Right forelimb (tissue), 1 donor: ENCODE measurements at regions not wholly inside any gene's neighbourhood (a gene's known extent, or its start where the extent isn't known, plus 50 kb on each side); places are given as distances from the start of the nearest gene placed in this dataset.
"Not testable (repeated sequence)": the region's sequence is repeated elsewhere in the genome, so short reads cannot be mapped to it uniquely, and the experiment has no call there.

Source experiments
- DNase-seq: peaks from one replicate; pipeline ENCODE4 v3.0.0-alpha.2; 2018

GRCh38 chr3:40649346-40649745, 124.6 kb downstream of the ZNF621 start:
- no peak for DNase-seq

GRCh38 chr3:40652072-40652471, 127.3 kb downstream of the ZNF621 start:
- no peak for DNase-seq

DNA sequence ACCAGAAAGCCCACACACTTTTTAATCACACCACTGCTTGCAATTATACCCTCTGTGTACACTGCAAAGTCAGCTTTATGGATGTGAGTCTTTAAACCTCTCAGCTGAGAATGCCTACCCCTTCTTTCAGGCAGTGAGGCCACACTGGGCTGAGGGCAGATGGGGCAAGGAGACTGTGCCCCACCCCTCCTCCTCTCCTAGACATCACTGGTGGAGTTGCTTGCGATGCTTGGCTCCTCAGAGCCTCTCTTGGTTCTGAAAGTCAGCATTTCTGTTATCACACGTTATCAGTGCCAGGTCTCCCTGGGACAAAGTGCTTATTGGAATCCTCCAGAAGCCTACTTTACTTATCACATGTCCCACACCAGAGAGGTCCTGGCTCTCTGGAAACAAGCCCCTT, 128.2 kb downstream of the ZNF621 start:
- DNase-seq, result no peak

GRCh38 chr3:40653878-40654277, 129.1 kb downstream of the ZNF621 start:
- no peak for DNase-seq

- no peak for DNase-seq
Measured at GRCh38 chr3:40655551-40655950, 130.8 kb downstream of the ZNF621 start.

DNA sequence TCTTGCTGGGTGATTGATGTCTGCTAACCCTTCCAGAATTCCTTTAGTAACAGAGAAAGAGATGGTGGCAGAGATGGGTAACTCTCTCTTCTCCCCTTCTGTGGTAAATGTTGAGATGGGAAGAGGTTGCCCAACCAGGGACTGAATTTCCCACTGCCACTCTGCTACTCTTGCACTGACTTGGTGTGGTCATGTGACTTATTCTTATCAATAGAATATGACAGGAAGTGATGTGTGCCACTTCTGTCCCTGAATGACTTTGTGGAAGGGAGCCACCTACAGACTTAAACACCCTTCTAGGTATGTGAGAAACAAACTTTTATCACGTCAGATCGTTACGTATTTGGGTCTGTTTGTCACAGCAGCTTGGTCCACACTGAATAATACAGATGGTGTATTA, 132.9 kb downstream of the ZNF621 start:
- DNase-seq, result no peak

GRCh38 chr3:40658305-40658704, 133.5 kb downstream of the ZNF621 start:
- DNase-seq, result no peak

DNA sequence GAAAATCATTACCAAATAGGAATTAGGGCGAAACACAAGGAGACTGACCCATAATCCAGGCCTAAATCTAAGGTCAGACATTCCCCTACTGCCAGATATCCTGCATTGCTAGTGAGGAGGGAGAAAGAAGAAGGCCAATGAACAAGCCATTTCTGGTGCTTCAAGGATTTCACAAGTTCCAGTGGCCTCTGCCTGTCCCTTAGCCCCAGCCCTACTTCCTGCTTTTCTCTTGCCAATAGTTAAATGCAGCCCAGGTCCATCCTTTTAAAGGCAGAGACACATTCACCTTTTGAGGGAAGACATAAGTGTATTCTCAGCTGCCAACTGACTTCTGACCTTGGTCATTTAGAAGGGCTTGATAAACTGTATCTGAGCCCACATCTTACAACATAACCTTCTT, 135.8 kb downstream of the ZNF621 start:
- DNase-seq, result no peak

GRCh38 chr3:40661284-40661683, 136.5 kb downstream of the ZNF621 start:
- no peak for DNase-seq

GRCh38 chr3:40663280-40663679, 138.5 kb downstream of the ZNF621 start:
- DNase-seq, result no peak

DNA sequence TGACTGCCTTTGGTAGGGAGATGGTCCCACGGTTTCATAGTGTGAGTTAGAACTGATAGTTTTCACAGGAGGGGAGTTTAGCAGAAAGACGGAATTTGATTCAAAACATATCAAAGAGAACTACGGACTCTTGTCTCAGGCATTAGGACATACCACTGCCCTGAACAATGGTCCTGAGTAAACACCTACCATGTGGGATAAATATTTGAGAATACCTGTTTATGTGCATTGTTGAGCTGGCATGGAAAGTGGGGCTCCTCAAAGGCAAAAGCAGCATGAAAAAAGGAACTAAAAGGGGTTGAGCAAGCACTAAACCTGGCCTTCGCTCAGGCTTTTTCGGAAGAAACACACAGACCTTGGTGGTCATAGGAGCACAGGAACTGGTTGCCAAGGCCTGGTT, 144.4 kb downstream of the ZNF621 start:
- no peak for DNase-seq

DNA sequence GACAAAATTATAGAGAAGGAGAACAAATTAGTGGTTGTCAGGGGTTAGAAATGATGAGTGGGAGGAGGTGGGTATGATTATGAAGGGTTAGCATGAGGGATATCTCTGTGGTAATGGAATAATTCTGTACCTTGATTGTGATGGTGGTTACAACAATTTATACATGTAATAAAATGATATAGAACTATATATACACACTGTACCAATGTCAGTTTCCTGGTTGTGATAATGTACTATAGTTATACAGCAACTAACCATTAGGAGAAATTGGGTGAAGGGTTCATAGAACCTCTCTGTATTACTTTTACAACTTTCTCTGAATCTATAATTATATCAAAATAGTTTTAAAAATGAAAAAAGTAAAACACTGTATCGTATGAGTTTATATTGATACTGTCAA, 148.1 kb downstream of the ZNF621 start:
- no peak for DNase-seq

- no peak for DNase-seq
Measured at GRCh38 chr3:40677321-40677720, 152.6 kb downstream of the ZNF621 start.

DNA sequence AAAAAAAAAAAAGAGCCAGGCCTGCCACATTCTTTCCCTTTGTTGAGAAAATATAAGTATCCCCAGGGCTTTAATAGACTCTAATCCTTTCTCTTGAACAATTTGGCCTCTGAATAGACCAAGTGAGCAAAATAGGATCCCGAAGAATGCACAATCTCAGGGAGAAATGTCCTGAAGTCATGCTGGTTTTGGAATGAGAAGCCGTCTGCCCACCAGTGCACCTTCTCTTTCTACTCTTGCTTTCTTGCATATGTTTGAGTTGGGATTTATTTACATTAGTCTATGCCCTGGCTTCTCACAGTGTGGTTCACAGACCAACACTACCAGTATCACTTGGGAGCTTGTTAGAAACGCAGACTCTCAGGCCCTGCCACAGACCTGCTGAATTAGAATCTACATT, 153.0 kb downstream of the ZNF621 start:
- DNase-seq, result no peak

GRCh38 chr3:40679290-40679689, 154.5 kb downstream of the ZNF621 start:
- DNase-seq, result no peak

- no peak for DNase-seq
Measured at GRCh38 chr3:40680685-40681657, 156.2 kb downstream of the ZNF621 start.

DNA sequence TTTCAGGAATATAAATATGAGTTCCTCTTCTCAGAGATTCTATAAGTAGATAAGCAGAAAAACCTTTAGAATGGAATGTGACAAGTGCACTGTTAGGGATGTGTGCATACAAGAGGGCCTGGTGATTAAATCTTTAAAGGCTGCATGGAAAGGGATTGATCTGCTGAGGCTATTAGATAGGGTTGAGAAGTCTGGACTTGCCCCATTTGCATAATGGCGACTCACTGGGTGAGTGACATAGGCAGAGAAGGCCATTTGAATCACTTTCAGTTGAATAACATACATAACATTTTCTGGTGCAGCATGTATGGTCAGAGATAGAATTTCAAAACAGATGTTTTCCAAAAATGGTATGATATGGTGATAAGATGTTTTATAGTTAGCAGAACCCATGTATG, 156.9 kb downstream of the ZNF621 start:
- no peak for DNase-seq

- DNase-seq, result no peak
Measured at GRCh38 chr3:40689837-40690236, 165.1 kb downstream of the ZNF621 start.

DNA sequence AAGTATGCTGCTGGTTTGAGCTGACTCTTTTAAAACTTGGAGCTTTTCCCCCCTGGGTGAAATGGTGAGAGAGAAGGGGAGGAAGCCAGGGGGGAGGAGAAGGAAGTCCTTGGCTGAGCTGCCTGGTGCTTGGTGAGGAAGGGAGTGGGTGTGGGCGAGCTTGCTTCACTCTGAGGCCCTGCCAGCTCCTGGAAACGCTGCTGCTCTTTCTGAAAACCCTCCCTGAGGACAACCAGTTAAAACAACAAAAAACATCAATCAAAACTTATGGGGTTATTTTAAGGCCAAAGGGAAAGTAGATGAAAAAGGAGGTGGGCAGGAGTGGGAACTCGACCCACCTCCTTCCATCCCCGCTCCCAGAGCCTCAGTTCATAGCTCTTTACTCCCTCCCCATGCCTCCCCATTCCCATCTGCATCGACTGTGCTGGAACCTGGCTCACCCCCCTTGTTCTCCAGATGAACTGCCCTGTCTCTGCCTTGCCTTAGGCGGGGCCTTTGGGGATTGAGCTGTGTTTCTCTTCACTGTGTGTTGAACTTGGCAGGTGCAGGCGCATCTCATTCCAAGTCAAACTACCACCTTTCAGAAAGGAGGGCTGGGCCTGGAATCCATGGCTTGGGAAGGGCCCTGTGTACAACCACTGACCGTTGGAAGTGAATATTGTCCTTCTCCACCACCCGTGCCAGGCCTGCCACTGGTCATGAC, 166.1 kb downstream of the ZNF621 start:
- DNase-seq, result peak; percentile 84

- DNase-seq, result no peak
Measured at GRCh38 chr3:40691452-40691861, 166.7 kb downstream of the ZNF621 start.

DNA sequence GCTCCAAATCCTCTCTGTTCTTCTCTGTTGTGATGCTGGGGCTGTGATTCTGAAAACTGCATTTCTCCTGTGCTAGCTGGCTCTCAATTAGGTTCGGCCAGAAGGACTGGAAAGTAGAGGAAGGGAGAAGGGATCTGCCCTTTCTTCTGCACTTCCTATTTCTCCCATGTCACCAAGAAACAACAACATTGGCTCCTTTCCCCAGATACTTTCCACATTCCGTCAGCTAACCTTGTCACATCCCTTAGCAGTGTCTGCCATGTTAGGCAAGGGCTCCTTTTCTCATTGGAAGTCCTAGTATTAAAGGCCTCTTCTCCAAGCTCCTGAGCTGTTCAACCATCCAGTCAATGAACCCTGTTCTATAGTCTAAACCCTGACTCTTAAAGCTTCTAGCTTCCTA, 171.1 kb downstream of the ZNF621 start:
- no peak for DNase-seq

DNA sequence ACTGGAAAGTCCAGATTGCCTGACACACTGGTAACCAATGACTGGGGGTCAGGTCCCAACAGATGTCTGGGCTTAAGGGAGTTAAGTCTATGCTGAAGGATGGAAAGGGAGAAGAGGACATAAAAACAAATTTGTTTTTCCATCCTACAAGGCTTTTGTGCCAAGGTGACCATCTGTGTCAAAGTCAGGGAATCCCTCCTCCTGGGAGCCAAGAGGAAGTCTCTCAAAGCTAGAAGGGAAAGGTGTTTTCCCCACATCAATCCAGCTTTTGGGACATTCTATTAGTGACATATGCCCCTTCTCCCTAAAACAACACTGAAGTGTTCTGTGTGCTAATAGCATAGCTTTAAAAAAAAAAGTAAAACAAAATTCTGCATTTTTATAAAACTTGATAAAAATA, 173.9 kb downstream of the ZNF621 start:
- not testable (repeated sequence) for DNase-seq

- no peak for DNase-seq
Measured at GRCh38 chr3:40701016-40701588, 176.3 kb downstream of the ZNF621 start.

DNA sequence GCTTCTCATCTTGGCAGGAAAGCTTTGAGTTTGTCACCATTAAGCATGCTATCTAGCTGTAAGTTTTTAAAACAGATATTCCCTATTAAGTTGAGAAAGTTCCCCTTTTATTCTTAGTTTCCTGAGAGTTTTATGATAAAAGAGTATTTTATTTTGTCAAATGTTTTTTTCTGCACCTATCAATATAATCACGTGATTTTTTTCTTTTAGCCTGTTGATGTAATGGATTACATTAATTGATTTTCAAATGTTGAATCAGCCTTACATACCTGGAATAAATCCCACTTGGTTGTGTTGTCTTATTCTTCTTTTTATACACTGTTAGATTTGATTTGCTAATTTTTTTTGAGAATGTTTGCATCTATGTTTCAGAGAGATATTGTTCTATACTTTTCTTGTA, 179.5 kb downstream of the ZNF621 start:
- DNase-seq, result no peak
